Urothelium cell line (cell line): ENCODE measurements at regions not wholly inside any gene's neighbourhood (a gene's known extent, or its start where the extent isn't known, plus 50 kb on each side); places are given as distances from the start of the nearest gene placed in this dataset.
"Not testable (repeated sequence)": the region's sequence is repeated elsewhere in the genome, so short reads cannot be mapped to it uniquely, and the experiment has no call there.

ENCODE experiments used
- DNase-seq: peaks from one replicate; pipeline ENCODE4 v3.0.0; 2011; ENCODE audit warnings: low spot score, mixed read lengths
- FAIRE-seq: peaks from 2 replicates; lab custom pipeline; 2011; peaks lifted over from hg19 to GRCh38; lab: Jason Lieb, UNC

GRCh38 chr1:90219166-90219871, 224.4 kb downstream of the ZNF326 start:
- not testable (repeated sequence) for DNase-seq, FAIRE-seq

GRCh38 chr1:90210633-90211491, 216.0 kb downstream of the ZNF326 start:
- DNase-seq, result no peak
- FAIRE-seq, result no peak

GRCh38 chr1:90208949-90209348, 214.0 kb downstream of the ZNF326 start:
- no peak for FAIRE-seq
- DNase-seq, result no peak

GRCh38 chr1:90206260-90206659, 211.3 kb downstream of the ZNF326 start:
- FAIRE-seq, result no peak
- DNase-seq, result no peak

- no peak for FAIRE-seq
- DNase-seq, result no peak
These were observed 209.9 kb downstream of the ZNF326 start for GRCh38 chr1:90204780-90205179.

- DNase-seq (no peak), FAIRE-seq (no peak)
These were observed 209.2 kb downstream of the ZNF326 start for GRCh38 chr1:90204023-90204590.

- DNase-seq, result no peak
- FAIRE-seq, result no peak
These were observed 206.8 kb downstream of the ZNF326 start for GRCh38 chr1:90201467-90202358.

- no peak for DNase-seq
- FAIRE-seq, result no peak
These were observed 205.8 kb downstream of the ZNF326 start for GRCh38 chr1:90200646-90201205.

GRCh38 chr1:90198616-90199332, 203.9 kb downstream of the ZNF326 start:
- DNase-seq (no peak), FAIRE-seq (no peak)

GRCh38 chr1:90193116-90193515, 198.2 kb downstream of the ZNF326 start:
- DNase-seq, result no peak
- no peak for FAIRE-seq

GRCh38 chr1:90192408-90192807, 197.5 kb downstream of the ZNF326 start:
- no peak for FAIRE-seq
- no peak for DNase-seq

- FAIRE-seq (no peak), DNase-seq (no peak)
These were observed 195.6 kb downstream of the ZNF326 start for GRCh38 chr1:90190523-90190922.

- no peak for DNase-seq
- no peak for FAIRE-seq
These were observed 195.0 kb downstream of the ZNF326 start for GRCh38 chr1:90189889-90190288.

GRCh38 chr1:90187323-90187585, 192.3 kb downstream of the ZNF326 start:
- no peak for FAIRE-seq
- DNase-seq, result no peak

- DNase-seq, result no peak
These were observed 191.8 kb downstream of the ZNF326 start for GRCh38 chr1:90186506-90187322.

GRCh38 chr1:90176530-90176929, 181.6 kb downstream of the ZNF326 start:
- FAIRE-seq (no peak), DNase-seq (no peak)

More at GRCh38 chr1:90186506-90187322, 191.8 kb downstream of the ZNF326 start:
- no peak for FAIRE-seq

- FAIRE-seq (no peak), DNase-seq (no peak)
These were observed 180.7 kb downstream of the ZNF326 start for GRCh38 chr1:90175490-90176167.

GRCh38 chr1:90174246-90174645, 179.3 kb downstream of the ZNF326 start:
- FAIRE-seq (no peak), DNase-seq (no peak)

GRCh38 chr1:90162216-90162615, 167.3 kb downstream of the ZNF326 start:
- FAIRE-seq (no peak), DNase-seq (no peak)
